ENCODE measurements at regions not wholly inside any gene's neighbourhood (a gene's known extent, or its start where the extent isn't known, plus 50 kb on each side); places are given as distances from the start of the nearest gene placed in this dataset.

DNA sequence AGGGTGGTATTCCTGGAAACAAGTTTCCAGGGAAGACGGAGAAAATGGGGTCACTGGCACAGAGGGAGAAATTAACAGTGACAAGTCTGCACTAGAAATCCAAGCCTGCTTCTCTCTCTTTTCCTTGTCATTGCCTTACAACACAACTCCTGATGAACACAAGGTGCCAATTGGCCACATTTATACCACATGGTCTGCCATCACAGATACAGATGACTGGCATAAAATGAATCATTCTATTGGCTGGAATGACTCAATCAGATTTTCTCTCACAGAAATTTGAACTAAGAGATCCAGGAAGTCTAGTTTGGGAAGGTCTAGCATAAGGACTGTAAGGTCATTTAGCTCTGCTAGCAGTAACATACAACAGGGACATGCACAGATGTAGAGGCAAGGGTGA is 190.3 kb downstream of the LINC00237 start (continued):
- TF ChIP-seq PTRF (tag; IDR thresholded peaks at IDR 0.05) (no peak), ZFP36 (IDR thresholded peaks at IDR 0.05; ENCODE audit: low read depth, low read length, partially characterized antibody) (no peak)

DNA sequence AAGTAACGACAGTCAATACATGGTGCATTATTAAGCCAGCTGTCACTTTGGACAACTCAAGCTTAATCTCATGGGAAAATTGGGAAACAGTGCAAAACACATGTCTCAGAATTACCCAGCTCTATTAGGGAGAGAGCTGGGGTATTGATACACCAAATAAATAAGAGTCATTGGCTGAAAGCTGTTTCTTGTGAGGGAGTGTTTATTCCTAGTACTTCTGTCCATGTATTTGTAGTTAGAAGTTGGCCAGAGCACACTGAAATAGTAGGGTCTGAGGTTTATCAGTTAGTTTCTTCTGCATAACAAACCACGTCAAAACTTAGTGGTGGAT is 192.0 kb upstream of the RALGAPA2 start:
- no peak for TF ChIP-seq TBL1XR1 (IDR thresholded peaks at IDR 0.05; ENCODE audit: low read length in 2 of 2)
- TF ChIP-seq NFIC (IDR thresholded peaks at IDR 0.05): no peak
- TF ChIP-seq SMC3 (conservative IDR thresholded peaks at IDR 0.05; ENCODE audit: insufficient read depth, low read depth, low read length): no peak
- no peak for TF ChIP-seq IFI16 (CRISPR knock-in tag; IDR thresholded peaks at IDR 0.05)
- no TSS peak for BruUV-seq (replicated peaks)
- Histone ChIP-seq H3K9ac (ENCODE audit: insufficient read depth in 1 of 2, low read depth in 2 of 2, low read length in 2 of 2) (no peak overlapping the region), H3K9me1 (ENCODE audit: control insufficient read depth, insufficient read depth, low read length) (no peaks in the 10 kb centered on the region), H4K20me1 (replicated peaks; ENCODE audit: control insufficient read depth, insufficient read depth, low read length) (no peaks in the 10 kb centered on the region), H2AFZ (ENCODE audit: low read depth, low read length) (no peak overlapping the region), H3K27me3 (ENCODE audit: control insufficient read depth in 2 of 2, insufficient read depth in 2 of 2, low read length in 2 of 2) (peaks cover 0 to 5% of the 10 kb centered on the region in 2 experiments; a peak in 1 of 5 replicates), H3K4me3 (no peak overlapping the region), H3K4me2 (ENCODE audit: insufficient read depth, low read length) (no peak overlapping the region), H3K36me3 (ENCODE audit: control insufficient read depth, insufficient read depth, low read length) (no peaks in the 10 kb centered on the region), H3K27ac (ENCODE audit: extremely low read depth, low read depth, low read length) (no peak overlapping the region), H3K9me3 (replicated peaks; ENCODE audit: control insufficient read depth, insufficient read depth, low read depth, low read length) (no peaks in the 10 kb centered on the region), H3K4me1 (replicated peaks in 1 of 2; ENCODE audit: control insufficient read depth in 2 of 2, insufficient read depth in 2 of 2, low read length in 2 of 2) (no peaks in the 10 kb centered on the region), H3K79me2 (ENCODE audit: control insufficient read depth, insufficient read depth, low read length) (no peaks in the 10 kb centered on the region)
- ChIA-PET CTCF (ENCODE audit: low intra/inter-chr PET ratio) (no interaction called here), POLR2A (no interaction called here)
- no peak for ATAC-seq
- FAIRE-seq: no peak
- whole genome bisulfite sequencing (ENCODE audit: insufficient coverage, low coverage, missing lambda C conversion rate): 6% methylated on average over 2 of the region's 2 CpGs
- intact Hi-C loops (cut with micrococcal nuclease): no loop called here
- in situ Hi-C loops (cut with MboI): no loop called here
- DNase-seq (ENCODE audit: extremely low read depth in 1 of 4, low spot score in 3 of 4): no peak

Data from K562 (cell line).